Endothelial cell of umbilical vein (primary cell): ENCODE measurements at regions not wholly inside any gene's neighbourhood (a gene's known extent, or its start where the extent isn't known, plus 50 kb on each side); places are given as distances from the start of the nearest gene placed in this dataset.

Experiments used
- BruUV-seq: library from RNA; stranded (reverse); fragments of 400-500 nt; replicated peaks from 2 replicates; lab custom pipeline; 2021; lab: Mats Ljungman, UMichigan
- CTCF ChIA-PET: fragments of 300-600, 350-600 bp; sonication (Branson Sonifier 250); formaldehyde crosslinking; loops from one replicate; lab custom pipeline; 2021; ENCODE audit warnings: antibody characterized with exemption, inconsistent platforms; lab: Charles Lee
- POLR2A ChIA-PET: fragments of 300-600, 350-600 bp; sonication (Branson Sonifier 250); formaldehyde crosslinking; loops from one replicate; lab custom pipeline; 2021; ENCODE audit warnings: antibody characterized with exemption, inconsistent platforms; lab: Charles Lee
- DNase-seq: peaks from one replicate; pipeline ENCODE4 v3.0.0-alpha.2; 2011; ENCODE audit warnings: low read depth, low spot score
- FAIRE-seq: peaks from 2 replicates; lab custom pipeline; 2011; peaks lifted over from hg19 to GRCh38; lab: Jason Lieb, UNC
- H2AFZ ChIP-seq: 2 replicates; pipeline ENCODE4 v1.6.0; 2012; ENCODE audit warnings: low read depth, low read length, control low read depth, inconsistent platforms
- H3K27ac ChIP-seq: 2 replicates; pipeline ENCODE4 v1.5.1; 2011; ENCODE audit warnings: low read depth, mild to moderate bottlenecking, control low read depth, low read length, moderate library complexity; ENCODE audit not compliant: insufficient read depth
- H3K27me3 ChIP-seq, 2 experiments: 2 replicates each; pipeline versions ENCODE4 v1.6.0 to v1.6.1; 2011; ENCODE audit warnings: low read length in 2 of 2, mixed read lengths in 1 of 2; ENCODE audit not compliant: control insufficient read depth in 2 of 2, insufficient read depth in 2 of 2
- H3K36me3 ChIP-seq, 2 experiments: 2 replicates in 1 of 2; 3 replicates in 1 of 2; pipeline ENCODE4 v1.5.1; 2011; ENCODE audit warnings: low read length in 2 of 2, mild to moderate bottlenecking in 1 of 2, moderate library complexity in 1 of 2; ENCODE audit not compliant: control insufficient read depth in 2 of 2, insufficient read depth in 2 of 2; ENCODE audit errors: extremely low read depth in 1 of 2
- H3K4me1 ChIP-seq: 3 replicates; pipeline ENCODE4 v1.5.1; 2011; ENCODE audit warnings: mild to moderate bottlenecking, low read length; ENCODE audit not compliant: control insufficient read depth, insufficient read depth; ENCODE audit errors: extremely low read depth
- H3K4me2 ChIP-seq: 2 replicates; pipeline ENCODE4 v1.6.1; 2011; ENCODE audit warnings: low read length, control low read depth, mixed read lengths; ENCODE audit not compliant: insufficient read depth
- H3K4me3 ChIP-seq, 3 experiments: fragments of 200-600 bp in 1 of 3; sonication (generic), shearing (Covaris generic) in 1 of 3; replicated peaks in 1 of 3; 2 replicates each; pipeline ENCODE4 v1.5.1; 2011 to 2016; ENCODE audit warnings: control low read depth in 3 of 3, low read length in 3 of 3, mild to moderate bottlenecking in 2 of 3, inconsistent platforms in 1 of 3, low read depth in 1 of 3, moderate library complexity in 1 of 3; ENCODE audit not compliant: insufficient read depth in 1 of 3
- H3K79me2 ChIP-seq: 2 replicates; pipeline ENCODE4 v1.6.0; 2012; ENCODE audit warnings: low read length, inconsistent platforms; ENCODE audit not compliant: control insufficient read depth, insufficient read depth
- H3K9ac ChIP-seq: replicated peaks from 2 replicates; pipeline ENCODE3; 2011; ENCODE audit warnings: low read length, control low read depth; ENCODE audit not compliant: insufficient read depth; ENCODE audit errors: extremely low read depth
- H3K9me1 ChIP-seq: replicated peaks from 3 replicates; pipeline ENCODE4 v1.6.0; 2011; ENCODE audit warnings: mild to moderate bottlenecking, low read length; ENCODE audit not compliant: control insufficient read depth, insufficient read depth; ENCODE audit errors: extremely low read depth
- H3K9me3 ChIP-seq: replicated peaks from 2 replicates; pipeline ENCODE4 v1.5.1; 2012; ENCODE audit warnings: low read length, inconsistent platforms; ENCODE audit not compliant: control insufficient read depth, insufficient read depth
- H4K20me1 ChIP-seq: replicated peaks from 2 replicates; pipeline ENCODE3; 2011; ENCODE audit warnings: mild to moderate bottlenecking, low read length; ENCODE audit not compliant: control insufficient read depth, insufficient read depth; ENCODE audit errors: extremely low read depth
- EZH2 ChIP-seq: IDR thresholded peaks from 2 replicates; pipeline ENCODE4 v1.6.1; 2012; ENCODE audit warnings: borderline replicate concordance, low read depth, mild to moderate bottlenecking, moderate library complexity, low read length, inconsistent platforms; ENCODE audit not compliant: severe bottlenecking
- FOS ChIP-seq: IDR thresholded peaks from 2 replicates; pipeline ENCODE4 v1.6.1; 2011; ENCODE audit warnings: mild to moderate bottlenecking, low read length, moderate library complexity, borderline replicate concordance; ENCODE audit not compliant: insufficient read depth
- GATA2 ChIP-seq: IDR thresholded peaks from 2 replicates; pipeline ENCODE4 v1.7.0; 2011; ENCODE audit warnings: low read depth, mild to moderate bottlenecking, moderate library complexity, mixed read lengths, low read length; ENCODE audit not compliant: insufficient read length, insufficient read depth
- JUN ChIP-seq: IDR thresholded peaks from 2 replicates; pipeline ENCODE4 v1.6.1; 2011; ENCODE audit warnings: borderline replicate concordance, low read depth; ENCODE audit not compliant: insufficient read length, insufficient read depth
- MYC ChIP-seq: IDR thresholded peaks from one replicate; pipeline ENCODE4 v1.6.1; 2011; ENCODE audit warnings: mild to moderate bottlenecking, low read depth, low read length
- POLR2A ChIP-seq: IDR thresholded peaks from 2 replicates; pipeline ENCODE4 v1.6.1; 2012; ENCODE audit warnings: low read depth, mild to moderate bottlenecking, control low read depth, low read length
- POLR2AphosphoS5 ChIP-seq: IDR thresholded peaks from 2 replicates; pipeline ENCODE4 v1.6.1; 2012; ENCODE audit warnings: low read depth, mild to moderate bottlenecking, control low read depth, low read length, moderate library complexity; ENCODE audit not compliant: insufficient read depth
- dilution Hi-C: fragments of 300-500 bp; cut with MboI; formaldehyde crosslinking; loops from one replicate; pipeline ENCODE4 v1.15.0; 2019; ENCODE audit warnings: low sequenced_read_pairs; ENCODE audit not compliant: extremely low pct_ligation_motif_present
- intact Hi-C: fragments of 100-400 bp; cut with micrococcal nuclease; formaldehyde crosslinking; loops from one replicate; pipeline ENCODE4 v1.10.0; 2022
- TF ChIP-seq, protein P1 (sequence below): IDR thresholded peaks from 2 replicates; pipeline ENCODE4 v1.6.1; 2011; ENCODE audit not compliant: insufficient read depth, insufficient read length
- TF ChIP-seq, protein P2 (sequence below), 2 donors: IDR thresholded peaks; 1 replicate in 1 of 2; 2 replicates in 1 of 2; pipeline ENCODE4 v1.5.1; 2011; ENCODE audit warnings: low read length in 2 of 2, mild to moderate bottlenecking in 2 of 2, moderate library complexity in 2 of 2, control low read depth in 1 of 2, inconsistent platforms in 1 of 2, low read depth in 1 of 2; ENCODE audit not compliant: insufficient read depth in 1 of 2; ENCODE audit errors: extremely low read depth in 1 of 2

DNA sequence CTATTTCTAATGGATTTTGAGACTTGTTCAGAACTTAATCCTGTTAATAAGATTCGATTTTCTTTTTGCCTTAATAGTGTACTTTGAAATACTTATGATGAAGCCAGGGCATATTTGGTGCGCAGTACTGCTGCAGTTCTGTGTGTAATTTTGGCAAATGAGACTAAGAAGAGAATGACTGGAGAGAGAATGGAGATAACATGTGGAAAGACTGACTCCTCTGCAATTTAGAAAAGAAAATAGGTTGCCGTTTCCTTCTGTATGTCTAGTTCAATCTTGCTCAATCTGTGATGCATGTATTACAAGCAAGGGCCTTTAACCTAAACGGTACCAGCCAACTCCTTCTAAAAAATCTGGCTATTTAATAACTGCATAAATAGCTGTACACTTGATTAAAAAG lies 285.1 kb upstream of the CDH11 start:
- H3K9me3 ChIP-seq = no peaks in the 10 kb centered on the region
- TF ChIP-seq POLR2AphosphoS5 (no peak), GATA2 (no peak), MYC (no peak), POLR2A (no peak), FOS (no peak), EZH2 (no peak), JUN (no peak)
- TF ChIP-seq, protein P1, sequence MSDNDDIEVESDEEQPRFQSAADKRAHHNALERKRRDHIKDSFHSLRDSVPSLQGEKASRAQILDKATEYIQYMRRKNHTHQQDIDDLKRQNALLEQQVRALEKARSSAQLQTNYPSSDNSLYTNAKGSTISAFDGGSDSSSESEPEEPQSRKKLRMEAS = no peak
- TF ChIP-seq, protein P2, sequence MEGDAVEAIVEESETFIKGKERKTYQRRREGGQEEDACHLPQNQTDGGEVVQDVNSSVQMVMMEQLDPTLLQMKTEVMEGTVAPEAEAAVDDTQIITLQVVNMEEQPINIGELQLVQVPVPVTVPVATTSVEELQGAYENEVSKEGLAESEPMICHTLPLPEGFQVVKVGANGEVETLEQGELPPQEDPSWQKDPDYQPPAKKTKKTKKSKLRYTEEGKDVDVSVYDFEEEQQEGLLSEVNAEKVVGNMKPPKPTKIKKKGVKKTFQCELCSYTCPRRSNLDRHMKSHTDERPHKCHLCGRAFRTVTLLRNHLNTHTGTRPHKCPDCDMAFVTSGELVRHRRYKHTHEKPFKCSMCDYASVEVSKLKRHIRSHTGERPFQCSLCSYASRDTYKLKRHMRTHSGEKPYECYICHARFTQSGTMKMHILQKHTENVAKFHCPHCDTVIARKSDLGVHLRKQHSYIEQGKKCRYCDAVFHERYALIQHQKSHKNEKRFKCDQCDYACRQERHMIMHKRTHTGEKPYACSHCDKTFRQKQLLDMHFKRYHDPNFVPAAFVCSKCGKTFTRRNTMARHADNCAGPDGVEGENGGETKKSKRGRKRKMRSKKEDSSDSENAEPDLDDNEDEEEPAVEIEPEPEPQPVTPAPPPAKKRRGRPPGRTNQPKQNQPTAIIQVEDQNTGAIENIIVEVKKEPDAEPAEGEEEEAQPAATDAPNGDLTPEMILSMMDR (IDR thresholded peaks at IDR 0.05; ENCODE audit: extremely low read depth in 1 of 2, insufficient read depth in 1 of 2, low read depth in 1 of 2, low read length in 2 of 2) = no peak
- no peak overlapping the region for H3K27ac ChIP-seq
- BruUV-seq = no TSS peak
- H3K4me1 ChIP-seq = no peaks in the 10 kb centered on the region
- POLR2A ChIA-PET = no interaction called here
- no peak overlapping the region for H2AFZ ChIP-seq
- CTCF ChIA-PET = no interaction called here
- no peaks in the 10 kb centered on the region for H3K36me3 ChIP-seq
- no peak overlapping the region for H3K9ac ChIP-seq
- H4K20me1 ChIP-seq = no peaks in the 10 kb centered on the region
- no peak overlapping the region for H3K4me3 ChIP-seq
- intact Hi-C loops (no loop called here), dilution Hi-C loops (no loop called here)
- no peak for DNase-seq
- no peaks in the 10 kb centered on the region for H3K79me2 ChIP-seq
- FAIRE-seq = no peak
- no peaks in the 10 kb centered on the region for H3K9me1 ChIP-seq
- H3K27me3 ChIP-seq = no peaks in the 10 kb centered on the region
- no peak overlapping the region for H3K4me2 ChIP-seq
